ENCODE measurements at regions not wholly inside any gene's neighbourhood (a gene's known extent, or its start where the extent isn't known, plus 50 kb on each side); places are given as distances from the start of the nearest gene placed in this dataset.

GRCh38 chr6:40899684-40900155 is 139.3 kb downstream of the UNC5CL start:
- no peak for TF ChIP-seq SIN3A (IDR thresholded peaks at IDR 0.05; ENCODE audit: low read depth)
- TF ChIP-seq CTCF (IDR thresholded peaks at IDR 0.05 in 2 of 3, conservative IDR thresholded peaks at IDR 0.05 in 1 of 3; ENCODE audit: borderline replicate concordance in 1 of 3, insufficient read depth in 1 of 3, low read depth in 2 of 3, low read length in 2 of 3): no peak
- TF ChIP-seq MAX (IDR thresholded peaks at IDR 0.05): no peak
- no peak for TF ChIP-seq EZH2 (IDR thresholded peaks at IDR 0.05)
- TF ChIP-seq YY1 (IDR thresholded peaks at IDR 0.05; ENCODE audit: extremely low read depth, insufficient replicate concordance, low read depth, low read length): no peak
- TF ChIP-seq POLR2A (IDR thresholded peaks at IDR 0.05; ENCODE audit: borderline replicate concordance, extremely low read depth, insufficient read depth, insufficient read length): no peak
- no peak for TF ChIP-seq ZNF274 (IDR thresholded peaks at IDR 0.05; ENCODE audit: low read depth, low read length)
- TF ChIP-seq EGR1 (IDR thresholded peaks at IDR 0.05; ENCODE audit: low read depth): no peak

Data from HCT116 (cell line).